Astrocyte (in vitro differentiated cells and primary cell): ENCODE measurements at regions not wholly inside any gene's neighbourhood (a gene's known extent, or its start where the extent isn't known, plus 50 kb on each side); places are given as distances from the start of the nearest gene placed in this dataset.

Source experiments
- DNase-seq: peaks from one replicate; pipeline ENCODE4 v3.0.0-alpha.2; 2010; ENCODE audit warnings: low read depth
- FAIRE-seq: peaks from 2 replicates; lab custom pipeline; 2011; peaks lifted over from hg19 to GRCh38; lab: Jason Lieb, UNC
- H2AFZ ChIP-seq: 2 replicates; pipeline ENCODE4 v1.6.0; 2012; ENCODE audit warnings: low read depth, low read length, inconsistent platforms
- H3K27ac ChIP-seq: 2 replicates; pipeline ENCODE4 v1.5.1; 2011; ENCODE audit warnings: low read depth, low read length, inconsistent platforms
- H3K27me3 ChIP-seq: 2 replicates; pipeline ENCODE4 v1.6.0; 2011; ENCODE audit warnings: low read length, inconsistent platforms; ENCODE audit not compliant: insufficient read depth
- H3K36me3 ChIP-seq: 2 replicates; pipeline ENCODE4 v1.5.1; 2011; ENCODE audit warnings: low read length, inconsistent platforms; ENCODE audit not compliant: insufficient read depth
- H3K4me1 ChIP-seq: 2 replicates; pipeline ENCODE4 v1.5.1; 2011; ENCODE audit warnings: low read length, inconsistent platforms; ENCODE audit not compliant: insufficient read depth
- H3K4me2 ChIP-seq: 2 replicates; pipeline ENCODE4 v1.6.0; 2012; ENCODE audit warnings: low read length, inconsistent platforms
- H3K4me3 ChIP-seq: 2 replicates; pipeline ENCODE4 v1.5.1; 2011; ENCODE audit warnings: low read depth, mild to moderate bottlenecking, low read length, inconsistent platforms; ENCODE audit not compliant: insufficient read depth
- H3K79me2 ChIP-seq: 2 replicates; pipeline ENCODE4 v1.6.0; 2012; ENCODE audit warnings: mild to moderate bottlenecking, low read length, inconsistent platforms; ENCODE audit not compliant: insufficient read depth
- H3K9ac ChIP-seq: 2 replicates; pipeline ENCODE4 v1.6.0; 2012; ENCODE audit warnings: mild to moderate bottlenecking, low read length, inconsistent platforms
- H3K9me3 ChIP-seq: 2 replicates; pipeline ENCODE4 v1.5.1; 2012; ENCODE audit warnings: low read depth, mild to moderate bottlenecking, low read length, inconsistent platforms; ENCODE audit not compliant: insufficient read depth
- H4K20me1 ChIP-seq: 2 replicates; pipeline ENCODE4 v1.6.0; 2012; ENCODE audit warnings: low read length, inconsistent platforms; ENCODE audit not compliant: insufficient read depth
- H3K27ac Mint-ChIP-seq: one replicate; pipeline ENCODE4 v1.8.0; 2021; ENCODE audit warnings: mild to moderate bottlenecking, mixed read lengths; ENCODE audit not compliant: unreplicated experiment
- H3K27me3 Mint-ChIP-seq: one replicate; pipeline ENCODE4 v1.8.0; 2021; ENCODE audit warnings: low read depth, mixed read lengths; ENCODE audit not compliant: unreplicated experiment
- H3K36me3 Mint-ChIP-seq: one replicate; pipeline ENCODE4 v1.8.0; 2021; ENCODE audit warnings: low read depth, mixed read lengths; ENCODE audit not compliant: unreplicated experiment
- H3K4me1 Mint-ChIP-seq: one replicate; pipeline ENCODE4 v1.8.0; 2021; ENCODE audit warnings: low read depth, mixed read lengths; ENCODE audit not compliant: unreplicated experiment
- H3K4me3 Mint-ChIP-seq: one replicate; pipeline ENCODE4 v1.8.0; 2021; ENCODE audit warnings: mild to moderate bottlenecking, moderate library complexity, mixed read lengths; ENCODE audit not compliant: unreplicated experiment
- H3K9me3 Mint-ChIP-seq: one replicate; pipeline ENCODE4 v1.8.0; 2021; ENCODE audit warnings: mild to moderate bottlenecking, mixed read lengths; ENCODE audit not compliant: unreplicated experiment
- EZH2 ChIP-seq: IDR thresholded peaks from 2 replicates; pipeline ENCODE4 v1.6.1; 2012; ENCODE audit warnings: mild to moderate bottlenecking, low read length, inconsistent platforms; ENCODE audit not compliant: insufficient read depth
- TF ChIP-seq, protein P1 (sequence below): IDR thresholded peaks from 2 replicates; pipeline ENCODE4 v1.5.1; 2011; ENCODE audit warnings: low read depth, mild to moderate bottlenecking, inconsistent platforms, low read length, moderate library complexity; ENCODE audit not compliant: insufficient read depth

DNA sequence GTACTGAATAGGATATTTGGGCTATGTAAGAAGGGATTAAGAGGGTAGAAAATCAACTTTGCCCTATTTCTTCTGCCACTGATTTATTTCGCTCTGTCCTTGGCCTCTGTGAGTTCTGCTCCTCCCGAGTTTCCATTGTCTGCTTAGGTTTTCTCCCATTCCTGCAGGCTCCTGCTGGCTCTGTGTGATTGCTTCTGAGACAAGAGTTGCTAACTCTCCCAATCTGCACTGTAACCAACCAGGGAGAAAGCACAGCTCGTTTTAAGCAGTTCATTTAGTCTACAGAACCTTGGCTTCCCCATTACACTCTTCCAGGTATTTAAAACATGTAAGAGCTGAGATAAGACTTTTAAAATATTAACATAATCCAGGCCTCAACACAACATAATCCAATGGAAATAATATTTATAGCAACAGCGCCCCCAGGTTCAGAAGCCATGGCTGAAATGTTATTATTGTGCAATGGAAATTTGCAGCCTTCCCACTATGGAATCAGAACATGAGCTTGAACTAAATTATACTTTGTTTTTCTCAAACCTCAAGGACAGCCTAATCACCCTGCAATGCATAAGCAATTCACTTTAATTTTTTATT, 203.5 kb downstream of the ERCC6L2 start:
- H3K36me3 ChIP-seq: no peaks in the 10 kb centered on the region
- TF ChIP-seq, protein P1, sequence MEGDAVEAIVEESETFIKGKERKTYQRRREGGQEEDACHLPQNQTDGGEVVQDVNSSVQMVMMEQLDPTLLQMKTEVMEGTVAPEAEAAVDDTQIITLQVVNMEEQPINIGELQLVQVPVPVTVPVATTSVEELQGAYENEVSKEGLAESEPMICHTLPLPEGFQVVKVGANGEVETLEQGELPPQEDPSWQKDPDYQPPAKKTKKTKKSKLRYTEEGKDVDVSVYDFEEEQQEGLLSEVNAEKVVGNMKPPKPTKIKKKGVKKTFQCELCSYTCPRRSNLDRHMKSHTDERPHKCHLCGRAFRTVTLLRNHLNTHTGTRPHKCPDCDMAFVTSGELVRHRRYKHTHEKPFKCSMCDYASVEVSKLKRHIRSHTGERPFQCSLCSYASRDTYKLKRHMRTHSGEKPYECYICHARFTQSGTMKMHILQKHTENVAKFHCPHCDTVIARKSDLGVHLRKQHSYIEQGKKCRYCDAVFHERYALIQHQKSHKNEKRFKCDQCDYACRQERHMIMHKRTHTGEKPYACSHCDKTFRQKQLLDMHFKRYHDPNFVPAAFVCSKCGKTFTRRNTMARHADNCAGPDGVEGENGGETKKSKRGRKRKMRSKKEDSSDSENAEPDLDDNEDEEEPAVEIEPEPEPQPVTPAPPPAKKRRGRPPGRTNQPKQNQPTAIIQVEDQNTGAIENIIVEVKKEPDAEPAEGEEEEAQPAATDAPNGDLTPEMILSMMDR: no peak
- TF ChIP-seq EZH2: no peak
- H3K9me3 ChIP-seq: no peaks in the 10 kb centered on the region
- H3K4me3 Mint-ChIP-seq: no peak overlapping the region
- no peak overlapping the region for H3K4me3 ChIP-seq
- peaks cover 20% of the 10 kb centered on the region for H3K27me3 Mint-ChIP-seq
- H3K9ac ChIP-seq: no peak overlapping the region
- peaks cover 3% of the 10 kb centered on the region for H3K36me3 Mint-ChIP-seq
- H3K27me3 ChIP-seq: peaks cover 15% of the 10 kb centered on the region
- no peak overlapping the region for H3K27ac Mint-ChIP-seq
- no peak overlapping the region for H3K4me2 ChIP-seq
- H3K27ac ChIP-seq: no peak overlapping the region
- FAIRE-seq: no peak
- H4K20me1 ChIP-seq: no peaks in the 10 kb centered on the region
- H3K4me1 ChIP-seq: no peaks in the 10 kb centered on the region
- H2AFZ ChIP-seq: no peak overlapping the region
- DNase-seq: no peak
- no peaks in the 10 kb centered on the region for H3K4me1 Mint-ChIP-seq
- H3K79me2 ChIP-seq: no peaks in the 10 kb centered on the region
- peaks cover 1% of the 10 kb centered on the region for H3K9me3 Mint-ChIP-seq

DNA sequence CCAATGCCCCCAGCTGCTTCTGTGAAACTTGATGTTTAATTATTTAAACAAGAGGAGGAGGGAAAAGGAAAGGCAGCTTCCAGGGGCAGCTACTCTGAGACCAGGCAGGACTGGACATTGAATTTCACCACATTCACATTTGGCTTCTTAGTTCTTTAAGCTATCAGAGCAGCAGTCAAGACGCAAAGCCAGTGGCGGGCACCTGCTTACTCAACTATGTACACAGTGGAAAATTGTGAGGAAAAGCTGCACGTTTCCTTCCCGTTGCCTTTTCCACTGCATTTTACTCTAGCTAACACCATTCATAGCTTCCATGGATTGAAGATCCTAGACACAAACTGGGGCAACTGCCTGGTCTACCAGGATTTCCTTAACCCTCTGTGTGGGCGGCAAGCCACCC, 200.3 kb downstream of the ERCC6L2 start:
- Mint-ChIP-seq H3K9me3 (peaks cover 1% of the 10 kb centered on the region), H3K27ac (no peak overlapping the region), H3K27me3 (peaks cover 19% of the 10 kb centered on the region), H3K4me3 (no peak overlapping the region), H3K36me3 (peaks cover 3% of the 10 kb centered on the region), H3K4me1 (no peaks in the 10 kb centered on the region)
- H2AFZ ChIP-seq: no peak overlapping the region
- DNase-seq (no peak), FAIRE-seq (no peak)
- no peaks in the 10 kb centered on the region for H3K4me1 ChIP-seq
- no peak overlapping the region for H3K4me3 ChIP-seq
- H3K36me3 ChIP-seq: no peaks in the 10 kb centered on the region
- peaks cover 15% of the 10 kb centered on the region for H3K27me3 ChIP-seq
- no peaks in the 10 kb centered on the region for H3K9me3 ChIP-seq
- no peaks in the 10 kb centered on the region for H4K20me1 ChIP-seq
- H3K4me2 ChIP-seq: no peak overlapping the region
- TF ChIP-seq, protein P1: no peak
- TF ChIP-seq EZH2: no peak
- no peak overlapping the region for H3K9ac ChIP-seq
- no peak overlapping the region for H3K27ac ChIP-seq
- no peaks in the 10 kb centered on the region for H3K79me2 ChIP-seq

- H3K27ac ChIP-seq: no peak overlapping the region
- no peaks in the 10 kb centered on the region for H4K20me1 ChIP-seq
- H3K27ac Mint-ChIP-seq: no peak overlapping the region
- no peak overlapping the region for H3K9ac ChIP-seq
- no peak overlapping the region for H2AFZ ChIP-seq
- H3K4me1 ChIP-seq: no peaks in the 10 kb centered on the region
- no peaks in the 10 kb centered on the region for H3K36me3 ChIP-seq
- no peak overlapping the region for H3K4me3 ChIP-seq
- DNase-seq: no peak
- H3K27me3 Mint-ChIP-seq: peaks cover 14% of the 10 kb centered on the region
- TF ChIP-seq, protein P1: no peak
- TF ChIP-seq EZH2: no peak
- peaks cover 11% of the 10 kb centered on the region for H3K27me3 ChIP-seq
- H3K79me2 ChIP-seq: no peaks in the 10 kb centered on the region
- no peak for FAIRE-seq
- no peaks in the 10 kb centered on the region for H3K36me3 Mint-ChIP-seq
- no peak overlapping the region for H3K4me2 ChIP-seq
- H3K4me3 Mint-ChIP-seq: no peak overlapping the region
- H3K9me3 Mint-ChIP-seq: peaks cover 1% of the 10 kb centered on the region
- H3K4me1 Mint-ChIP-seq: no peaks in the 10 kb centered on the region
- H3K9me3 ChIP-seq: no peaks in the 10 kb centered on the region
These were observed 199.6 kb downstream of the ERCC6L2 start for GRCh38 chr9:96075111-96075510.
